Natural killer cell (primary cell): ENCODE measurements at regions not wholly inside any gene's neighbourhood (a gene's known extent, or its start where the extent isn't known, plus 50 kb on each side); places are given as distances from the start of the nearest gene placed in this dataset.
"Not testable (repeated sequence)": the region's sequence is repeated elsewhere in the genome, so short reads cannot be mapped to it uniquely, and the experiment has no call there.

Experiments used
- ATAC-seq, 3 donors: fragments of 150-1000 bp in 2 of 3; fragments of 200-7000 bp in 1 of 3; cut with Tn5 transposase; 1 replicate in 1 of 3; 2 replicates in 2 of 3; pipeline ENCODE4 v1.10.0; 2021; ENCODE audit warnings: mild to moderate bottlenecking in 2 of 3, moderate library complexity in 2 of 3
- DNase-seq, 2 donors: peaks; one replicate each; pipeline versions ENCODE4 v3.0.0 to v3.0.0-alpha.2; 2013 to 2021; ENCODE audit warnings: mixed read lengths in 1 of 2
- H3K27ac ChIP-seq: one replicate; pipeline ENCODE4 v1.5.1; 2013; ENCODE audit warnings: mild to moderate bottlenecking, low read length
- H3K27me3 ChIP-seq: one replicate; pipeline ENCODE4 v1.6.1; 2013; ENCODE audit warnings: low read length; ENCODE audit not compliant: control insufficient read depth, insufficient read depth
- H3K36me3 ChIP-seq: one replicate; pipeline ENCODE4 v1.6.1; 2013; ENCODE audit warnings: low read length; ENCODE audit not compliant: control insufficient read depth, insufficient read depth
- H3K4me1 ChIP-seq: one replicate; pipeline ENCODE4 v1.6.1; 2013; ENCODE audit warnings: low read length; ENCODE audit not compliant: control insufficient read depth, insufficient read depth
- H3K4me3 ChIP-seq: one replicate; pipeline ENCODE4 v1.5.1; 2013; ENCODE audit warnings: low read length
- H3K9me3 ChIP-seq: one replicate; pipeline ENCODE4 v1.6.1; 2013; ENCODE audit warnings: low read length; ENCODE audit not compliant: control insufficient read depth, insufficient read depth
- H3K27ac Mint-ChIP-seq, 2 donors: one replicate each; pipeline ENCODE4 v1.8.0; 2022; ENCODE audit warnings: mild to moderate bottlenecking in 2 of 2, mixed read lengths in 2 of 2, moderate library complexity in 1 of 2
- H3K27me3 Mint-ChIP-seq, 2 donors: one replicate each; pipeline ENCODE4 v1.8.0; 2022; ENCODE audit warnings: low read depth in 2 of 2, mixed read lengths in 2 of 2
- H3K36me3 Mint-ChIP-seq: one replicate; pipeline ENCODE4 v1.8.0; 2022; ENCODE audit warnings: mixed read lengths
- H3K4me1 Mint-ChIP-seq, 2 donors: one replicate each; pipeline ENCODE4 v1.8.0; 2022; ENCODE audit warnings: mixed read lengths in 2 of 2
- H3K4me3 Mint-ChIP-seq: one replicate; pipeline ENCODE4 v1.8.0; 2022; ENCODE audit warnings: mild to moderate bottlenecking, moderate library complexity, mixed read lengths
- H3K9me3 Mint-ChIP-seq, 2 donors: one replicate each; pipeline ENCODE4 v1.8.0; 2022; ENCODE audit warnings: mixed read lengths in 2 of 2
- WGBS: methylation state at CpG from one replicate; pipeline ENCODE4 v1.1.7; 2013; ENCODE audit warnings: missing lambda C conversion rate; ENCODE audit not compliant: insufficient coverage; 5-methylcytosine and 5-hydroxymethylcytosine counted together
- intact Hi-C: fragments of 100-400 bp; cut with micrococcal nuclease; formaldehyde crosslinking; loops from one replicate; pipeline ENCODE4 v1.14.2; 2022
- TF ChIP-seq, protein P1 (sequence below): fragments of 200-600 bp; IDR thresholded peaks from one replicate; pipeline ENCODE4 v1.8.0; 2022; ENCODE audit warnings: antibody characterized with exemption

DNA sequence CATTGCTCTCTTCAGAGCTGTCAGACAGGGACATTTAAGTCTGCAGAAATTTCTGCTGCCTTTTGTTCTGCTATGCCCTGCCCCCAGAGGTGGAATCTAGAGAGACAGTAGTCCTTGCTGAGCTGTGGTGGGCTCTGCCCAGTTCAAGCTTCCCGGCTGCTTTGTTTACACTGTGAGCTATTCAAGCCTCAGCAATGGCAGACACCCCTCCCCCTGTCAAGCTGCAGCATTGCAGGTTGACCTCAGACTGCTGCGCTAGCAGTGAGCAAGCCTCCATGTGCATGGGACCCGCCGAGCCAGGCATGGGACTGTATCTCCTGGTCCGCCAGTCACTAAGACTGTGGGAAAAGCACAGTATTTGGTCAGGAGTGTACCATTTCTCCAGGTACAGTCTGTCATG lies 53.6 kb upstream of the MAPK10 start:
- H3K4me1 ChIP-seq, H3K4me3 Mint-ChIP-seq, H3K27ac ChIP-seq, H3K4me1 Mint-ChIP-seq, H3K27ac Mint-ChIP-seq, H3K27me3 ChIP-seq, H3K36me3 ChIP-seq, ATAC-seq, H3K27me3 Mint-ChIP-seq, DNase-seq, H3K36me3 Mint-ChIP-seq, H3K9me3 ChIP-seq, H3K4me3 ChIP-seq, intact Hi-C loops: not testable (repeated sequence)
- 95% methylated on average over 5 of the region's 5 CpGs for WGBS
- peaks cover 9 to 16% of the 10 kb centered on the region in 2 donors for H3K9me3 Mint-ChIP-seq

DNA sequence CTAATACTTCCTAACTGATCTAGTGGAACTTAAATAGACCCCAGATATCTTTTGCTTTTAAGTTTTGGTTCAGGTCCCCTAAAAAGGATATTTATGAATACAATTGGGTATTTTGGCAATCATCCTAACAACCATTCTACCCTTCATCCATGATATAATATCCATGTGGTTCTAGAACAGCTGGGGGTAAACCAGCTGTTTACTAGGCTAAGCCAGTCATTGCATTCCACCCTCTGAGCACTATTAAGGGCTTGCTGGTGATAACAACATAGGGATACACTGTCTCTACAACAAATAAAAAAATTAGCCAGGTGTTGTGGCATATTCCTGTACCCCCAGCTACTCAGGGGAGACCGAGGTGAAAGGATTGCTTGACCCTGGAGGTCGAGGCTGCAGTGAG lies 54.8 kb upstream of the MAPK10 start:
- Histone ChIP-seq H3K9me3 (no peaks in the 10 kb centered on the region), H3K4me1 (no peaks in the 10 kb centered on the region), H3K27me3 (no peaks in the 10 kb centered on the region), H3K36me3 (no peaks in the 10 kb centered on the region), H3K27ac (no peak overlapping the region), H3K4me3 (no peak overlapping the region)
- TF ChIP-seq, protein P1, sequence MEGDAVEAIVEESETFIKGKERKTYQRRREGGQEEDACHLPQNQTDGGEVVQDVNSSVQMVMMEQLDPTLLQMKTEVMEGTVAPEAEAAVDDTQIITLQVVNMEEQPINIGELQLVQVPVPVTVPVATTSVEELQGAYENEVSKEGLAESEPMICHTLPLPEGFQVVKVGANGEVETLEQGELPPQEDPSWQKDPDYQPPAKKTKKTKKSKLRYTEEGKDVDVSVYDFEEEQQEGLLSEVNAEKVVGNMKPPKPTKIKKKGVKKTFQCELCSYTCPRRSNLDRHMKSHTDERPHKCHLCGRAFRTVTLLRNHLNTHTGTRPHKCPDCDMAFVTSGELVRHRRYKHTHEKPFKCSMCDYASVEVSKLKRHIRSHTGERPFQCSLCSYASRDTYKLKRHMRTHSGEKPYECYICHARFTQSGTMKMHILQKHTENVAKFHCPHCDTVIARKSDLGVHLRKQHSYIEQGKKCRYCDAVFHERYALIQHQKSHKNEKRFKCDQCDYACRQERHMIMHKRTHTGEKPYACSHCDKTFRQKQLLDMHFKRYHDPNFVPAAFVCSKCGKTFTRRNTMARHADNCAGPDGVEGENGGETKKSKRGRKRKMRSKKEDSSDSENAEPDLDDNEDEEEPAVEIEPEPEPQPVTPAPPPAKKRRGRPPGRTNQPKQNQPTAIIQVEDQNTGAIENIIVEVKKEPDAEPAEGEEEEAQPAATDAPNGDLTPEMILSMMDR, result no peak
- Mint-ChIP-seq H3K27me3 (peaks cover 0 to 2% of the 10 kb centered on the region in 2 donors), H3K27ac (no peak overlapping the region), H3K4me1 (no peaks in the 10 kb centered on the region), H3K36me3 (peaks cover 5% of the 10 kb centered on the region), H3K9me3 (peaks cover 9 to 16% of the 10 kb centered on the region in 2 donors), H3K4me3 (no peak overlapping the region)
- DNase-seq (no peak), ATAC-seq (no peak)
- intact Hi-C loops, result no loop called here
- 73% methylated on average over 2 of the region's 2 CpGs for WGBS

- intact Hi-C loops, result no loop called here
- Mint-ChIP-seq H3K9me3 (peaks cover 6 to 9% of the 10 kb centered on the region in 2 donors), H3K27ac (no peak overlapping the region), H3K4me1 (no peaks in the 10 kb centered on the region), H3K27me3 (peaks cover 0 to 2% of the 10 kb centered on the region in 2 donors), H3K4me3 (no peak overlapping the region), H3K36me3 (peaks cover 5% of the 10 kb centered on the region)
- no peaks in the 10 kb centered on the region for H3K36me3 ChIP-seq
- DNase-seq, result no peak
- TF ChIP-seq, protein P1, result no peak
- H3K4me1 ChIP-seq, result no peaks in the 10 kb centered on the region
- no peaks in the 10 kb centered on the region for H3K9me3 ChIP-seq
- no peak overlapping the region for H3K4me3 ChIP-seq
- no peak for ATAC-seq
- 83% methylated on average over 3 of the region's 3 CpGs for WGBS
- no peaks in the 10 kb centered on the region for H3K27me3 ChIP-seq
- H3K27ac ChIP-seq, result no peak overlapping the region
Observed at GRCh38 chr4:86416081-86416480, 56.2 kb upstream of the MAPK10 start.

GRCh38 chr4:86421461-86421860 lies 61.6 kb upstream of the MAPK10 start:
- no peaks in the 10 kb centered on the region for H3K36me3 Mint-ChIP-seq
- DNase-seq, result no peak
- H3K27me3 Mint-ChIP-seq, result no peaks in the 10 kb centered on the region
- intact Hi-C loops, result no loop called here
- H3K4me3 Mint-ChIP-seq, result no peak overlapping the region
- Histone ChIP-seq H3K9me3 (no peaks in the 10 kb centered on the region), H3K4me1 (no peaks in the 10 kb centered on the region), H3K4me3 (no peak overlapping the region), H3K36me3 (no peaks in the 10 kb centered on the region), H3K27me3 (no peaks in the 10 kb centered on the region), H3K27ac (no peak overlapping the region)
- no peak for ATAC-seq
- TF ChIP-seq, protein P1, result no peak
- no peaks in the 10 kb centered on the region for H3K4me1 Mint-ChIP-seq
- 93% methylated on average over 6 of the region's 6 CpGs for WGBS
- H3K9me3 Mint-ChIP-seq, result peaks cover 0 to 2% of the 10 kb centered on the region in 2 donors
- no peak overlapping the region for H3K27ac Mint-ChIP-seq
